HG02642 (cell line): ENCODE measurements at regions not wholly inside any gene's neighbourhood (a gene's known extent, or its start where the extent isn't known, plus 50 kb on each side); places are given as distances from the start of the nearest gene placed in this dataset.

Experiments used
- ATAC-seq: cut with Tn5 transposase; IDR thresholded peaks from one replicate; pipeline ENCODE4 v1.9.1; 2021; ENCODE audit warnings: mild to moderate bottlenecking; ENCODE audit not compliant: unreplicated experiment, poor library complexity

DNA sequence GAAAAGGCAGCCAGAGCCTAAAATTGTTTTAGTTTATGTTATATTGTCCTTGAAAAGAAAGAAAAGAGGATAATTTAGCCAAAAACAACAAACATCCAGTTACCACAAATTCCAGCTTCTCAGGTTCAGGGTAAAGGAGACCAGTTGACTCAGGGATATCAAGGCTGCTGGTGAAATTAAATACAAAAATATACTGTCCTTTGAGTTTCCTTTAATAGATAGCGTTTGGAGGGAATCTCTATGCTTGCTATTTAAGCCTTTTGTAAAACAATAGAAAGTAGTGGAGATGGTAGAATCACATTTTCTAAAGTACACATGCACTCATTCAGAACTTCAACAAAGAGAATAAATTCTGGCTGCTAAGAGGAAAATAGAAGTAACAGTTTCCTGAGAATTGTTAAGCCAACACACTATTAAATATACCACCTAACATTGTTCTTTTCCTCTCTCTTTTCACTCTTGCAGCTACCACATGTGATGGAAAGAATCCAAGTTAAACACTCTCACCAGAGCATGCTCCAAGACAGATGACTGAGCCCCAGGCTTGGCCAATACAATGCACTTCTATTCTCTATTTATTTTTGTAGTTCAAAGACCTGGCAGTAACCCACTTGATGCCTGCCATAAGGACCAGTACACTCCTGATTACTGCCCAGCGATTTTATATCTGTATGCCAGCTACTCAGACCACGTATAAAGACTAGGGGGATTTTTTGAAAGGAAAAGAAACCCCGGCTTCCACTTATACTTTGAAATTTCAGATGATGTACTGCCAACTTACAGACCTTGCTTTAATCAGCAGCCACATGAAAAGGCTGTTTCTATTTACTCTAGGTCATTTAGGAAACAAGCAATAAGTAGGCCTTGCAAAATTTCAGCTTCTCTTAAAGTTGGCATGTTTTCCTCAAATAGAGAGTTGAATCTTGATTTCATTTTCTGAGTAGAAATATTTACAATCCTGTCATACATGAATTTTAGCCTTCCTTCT is 756.9 kb downstream of the FAT4 start:
- no peak for ATAC-seq

DNA sequence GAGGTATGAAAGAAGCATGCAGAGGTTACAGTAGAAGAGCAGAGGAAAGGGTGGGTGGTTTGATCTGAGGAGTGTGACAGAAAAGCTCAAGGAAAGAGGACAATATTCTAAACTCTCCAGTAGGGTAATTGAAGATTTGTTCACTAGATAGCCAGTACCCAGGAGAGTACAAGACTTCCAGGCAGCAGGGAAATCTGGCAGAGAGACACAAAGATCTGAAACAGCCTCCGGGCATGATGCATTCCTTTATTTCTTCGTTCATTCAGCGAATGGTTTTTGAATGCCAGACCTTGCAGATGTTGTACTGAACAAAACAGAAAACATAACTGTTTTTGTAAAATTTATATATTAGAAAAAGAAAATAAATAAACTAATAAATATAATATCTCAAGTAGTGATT is 766.6 kb downstream of the FAT4 start:
- ATAC-seq = no peak

DNA sequence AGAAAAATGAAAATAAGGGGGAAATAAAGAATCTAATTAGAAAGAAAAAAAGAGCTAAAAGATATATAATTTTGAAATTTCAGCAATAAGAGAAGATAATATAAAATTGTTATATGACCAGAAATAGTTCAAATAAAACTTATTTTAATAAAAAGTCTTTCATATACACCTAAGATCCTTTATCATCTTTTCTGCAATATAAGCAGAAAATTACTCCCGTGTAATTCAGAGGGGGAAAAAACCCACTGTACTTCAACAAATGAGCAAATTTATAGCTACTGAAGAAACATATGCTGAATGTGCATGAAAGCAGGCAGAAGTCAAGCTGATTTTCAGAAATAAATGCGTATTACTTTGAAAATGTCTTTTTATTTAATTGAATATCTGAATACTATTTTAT is 771.3 kb downstream of the FAT4 start:
- ATAC-seq = no peak

DNA sequence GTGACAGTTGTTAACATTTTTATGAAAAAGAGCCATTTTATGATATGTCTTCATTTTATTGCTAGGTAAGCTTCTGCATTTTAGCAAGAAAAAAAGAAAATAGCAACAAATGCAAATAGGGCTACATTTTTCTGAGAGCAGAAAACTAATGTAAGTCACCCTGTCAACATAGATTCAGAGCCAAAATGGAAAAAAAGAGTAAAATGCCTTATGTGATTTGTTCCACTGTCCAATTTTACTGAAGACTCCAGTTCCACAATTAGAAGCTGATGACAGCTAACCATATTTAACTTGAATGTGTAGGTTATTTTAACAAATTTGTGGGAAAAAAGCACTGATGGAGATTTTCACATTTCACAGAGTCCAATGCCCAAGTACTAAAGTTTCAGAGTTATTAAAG is 772.3 kb downstream of the FAT4 start:
- no peak for ATAC-seq

DNA sequence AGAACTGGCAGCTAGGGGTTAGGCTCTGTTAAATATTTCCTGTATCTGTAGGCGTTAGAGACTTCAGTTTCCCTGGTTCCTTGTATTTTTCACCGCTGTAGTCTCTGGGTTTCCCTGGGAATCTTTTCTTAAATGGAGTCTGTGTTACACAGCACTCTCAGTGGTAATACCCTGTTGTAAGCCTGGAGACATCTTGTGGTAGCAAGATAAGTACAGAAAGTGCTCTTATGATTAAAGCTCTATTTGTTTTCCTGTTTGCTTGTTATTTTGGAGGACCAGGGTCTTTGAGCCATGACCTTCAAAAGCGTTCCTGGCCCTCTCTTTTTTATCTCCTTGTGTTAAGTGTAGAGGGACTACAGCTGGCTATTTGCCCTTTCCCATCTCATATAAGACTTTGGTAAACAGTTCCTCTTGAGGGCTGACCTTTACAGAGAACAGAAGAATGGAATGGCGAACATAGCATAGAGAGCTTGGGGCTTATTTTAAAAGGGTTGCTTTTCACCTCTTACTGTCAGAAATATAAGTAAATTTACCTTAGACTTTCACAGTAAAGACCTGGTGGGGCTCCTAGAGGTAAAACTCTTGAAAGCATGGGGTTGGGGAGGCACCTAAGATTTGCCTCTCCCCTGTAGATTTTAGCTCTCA is 782.5 kb downstream of the FAT4 start:
- ATAC-seq = no peak

DNA sequence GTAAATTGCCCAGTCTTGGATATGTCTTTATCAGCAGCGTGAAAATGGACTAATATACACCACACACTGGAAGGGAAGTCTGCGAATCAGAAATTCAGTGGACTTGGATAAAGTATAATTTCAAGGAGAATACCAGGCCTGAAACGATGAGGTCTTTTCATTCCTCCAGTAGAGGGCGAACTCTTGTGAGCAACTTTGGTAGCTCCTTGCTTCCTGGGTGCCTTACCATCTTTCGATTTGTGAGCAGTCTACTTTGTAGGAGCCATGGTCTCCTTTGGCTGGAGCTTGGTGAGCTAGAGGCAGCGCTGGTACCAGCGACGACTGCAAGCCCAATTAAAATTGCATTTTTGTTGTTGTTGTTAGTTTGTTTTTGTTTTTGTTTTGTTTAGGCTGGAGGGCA is 791.9 kb downstream of the FAT4 start:
- ATAC-seq = no peak

DNA sequence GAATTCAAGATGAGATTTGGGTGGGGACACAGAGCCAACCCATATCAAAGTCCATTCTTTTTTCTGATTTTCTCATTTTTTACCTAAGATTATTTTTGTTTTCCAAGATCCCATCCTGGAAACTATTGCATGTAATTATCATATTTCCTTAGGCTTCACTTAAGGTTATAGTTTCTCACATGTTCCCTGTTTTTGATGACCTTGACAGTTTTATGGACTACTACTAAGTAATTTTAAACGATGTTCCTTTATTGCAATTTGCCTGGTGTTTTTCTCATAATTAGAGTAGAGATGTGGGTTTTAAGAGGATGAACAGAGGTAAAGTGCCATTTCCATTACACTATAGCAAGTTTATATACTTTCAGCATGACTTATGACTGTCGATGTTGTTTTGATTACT is 795.1 kb downstream of the FAT4 start:
- ATAC-seq = no peak

DNA sequence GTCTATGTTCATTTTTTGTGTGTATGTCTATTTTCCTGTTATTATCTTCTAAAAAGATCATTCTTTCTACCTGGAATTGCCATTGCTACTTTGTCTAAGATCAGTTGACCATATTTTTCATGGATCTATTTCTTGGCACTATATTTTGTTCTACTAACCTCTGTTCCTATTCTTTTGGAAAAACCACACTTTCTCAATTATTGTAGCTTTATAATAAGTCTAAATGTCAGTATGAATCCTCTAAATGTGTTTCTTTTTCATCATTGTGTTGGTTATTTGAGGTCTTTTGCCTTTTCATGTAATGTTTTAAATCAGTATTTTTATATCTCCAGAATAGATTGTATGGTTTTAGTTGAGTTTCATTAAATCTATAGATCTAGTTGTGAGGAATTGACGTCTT is 798.3 kb downstream of the FAT4 start:
- no peak for ATAC-seq

DNA sequence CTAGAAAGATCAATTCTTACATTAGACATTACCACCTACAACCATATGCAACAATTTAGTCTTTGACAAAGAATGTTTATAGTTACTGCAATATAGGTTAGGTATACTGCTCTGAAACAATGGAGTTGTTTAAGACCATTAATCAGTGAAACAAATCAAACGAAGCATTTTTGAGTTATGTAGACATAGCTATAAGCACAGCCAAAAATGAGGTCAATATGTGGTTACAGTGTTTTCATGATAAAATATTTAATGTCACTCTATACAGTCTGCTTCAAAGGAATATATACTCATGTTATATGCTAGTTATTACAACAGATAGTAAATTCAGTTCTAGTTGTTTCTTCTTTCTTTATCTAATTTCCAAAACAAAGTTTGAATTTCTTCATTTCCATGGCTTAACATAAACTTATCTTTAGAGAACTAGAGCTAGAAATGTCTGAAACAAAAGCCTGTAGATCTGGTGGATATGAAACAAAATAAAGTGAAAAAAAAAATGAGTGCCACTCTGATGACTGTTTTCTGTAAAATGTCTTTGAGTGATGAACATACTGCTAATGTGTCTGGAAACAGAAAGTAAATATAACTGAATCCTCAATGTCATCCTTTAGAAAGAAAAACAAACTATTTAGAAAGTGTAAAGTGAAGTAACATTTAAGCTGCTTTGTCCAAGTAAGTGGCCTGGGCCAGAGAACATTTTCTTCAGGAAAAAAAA is 809.0 kb downstream of the FAT4 start:
- ATAC-seq = no peak

DNA sequence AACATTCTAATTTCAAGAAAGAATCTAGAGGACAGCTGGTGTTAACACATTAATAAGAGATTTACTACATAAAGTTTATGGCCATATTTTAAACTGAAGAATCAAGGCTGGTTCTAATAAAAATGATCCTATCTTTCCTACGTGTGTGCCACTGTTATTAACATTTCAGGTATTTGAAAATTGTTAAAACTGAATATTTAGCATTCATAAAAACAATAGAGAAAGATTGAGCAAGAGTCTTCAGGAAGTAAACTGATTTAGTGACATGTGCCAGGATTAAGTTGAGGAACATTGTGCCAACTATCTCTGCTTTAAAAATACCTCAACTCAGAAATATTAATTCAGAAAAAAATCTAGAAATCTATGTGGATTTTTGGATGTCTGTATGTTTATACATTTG is 810.1 kb downstream of the FAT4 start:
- ATAC-seq = no peak

DNA sequence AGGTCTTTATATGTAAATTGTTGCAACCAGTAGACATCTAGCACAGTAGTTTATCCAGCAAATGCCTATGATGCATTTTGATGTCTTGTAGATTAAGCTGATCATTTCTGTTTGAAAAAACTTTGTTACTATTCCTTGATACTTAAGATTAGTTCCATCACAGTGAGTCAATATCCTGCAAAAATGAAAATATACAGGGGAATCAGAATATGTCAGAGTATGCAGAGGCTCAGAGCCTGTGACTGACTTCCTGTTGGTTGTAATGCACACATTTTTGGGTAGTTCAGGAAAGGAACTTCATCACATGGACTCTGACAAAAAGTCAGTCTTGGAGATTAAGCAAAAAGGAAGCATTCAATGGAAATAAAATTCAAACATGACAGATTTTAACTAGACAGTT is 815.5 kb downstream of the FAT4 start:
- no peak for ATAC-seq

DNA sequence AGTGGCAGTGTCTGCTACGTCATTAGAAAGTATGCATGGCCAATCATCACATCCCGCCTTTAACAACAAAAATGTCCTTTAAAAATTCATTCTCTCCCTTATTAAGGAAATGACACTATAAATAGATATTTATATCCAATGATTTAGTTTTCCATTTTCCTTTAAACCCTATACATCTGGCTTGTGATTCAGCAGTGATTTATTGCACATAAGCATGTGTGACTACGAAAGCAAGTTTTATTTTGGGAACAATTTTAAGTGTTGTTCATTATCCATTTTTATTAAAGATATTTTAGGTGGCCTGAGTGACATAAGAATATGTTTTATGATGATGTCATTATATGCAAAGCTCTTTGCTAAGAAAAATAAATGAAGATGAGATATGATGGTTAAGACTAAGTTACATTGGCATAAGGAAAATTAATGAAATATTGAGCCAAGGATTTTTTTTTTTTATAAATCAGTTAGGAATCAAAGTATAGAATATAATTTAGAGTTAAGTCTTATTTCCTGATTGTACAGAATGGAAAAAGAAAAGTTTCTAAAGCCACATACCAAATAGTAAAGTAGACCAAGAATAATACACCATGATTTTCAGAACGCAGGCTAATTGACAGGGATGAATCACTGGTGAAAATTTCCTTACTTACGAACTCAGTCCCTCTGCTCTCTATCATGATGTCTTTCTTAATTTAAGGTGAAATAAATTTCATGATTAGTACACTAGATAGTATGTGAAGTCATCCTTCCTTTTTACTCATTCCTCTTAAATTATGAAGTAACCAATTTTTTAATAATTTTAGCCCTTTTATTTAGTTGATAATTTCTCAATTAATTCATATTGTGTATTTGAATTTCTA is 822.4 kb downstream of the FAT4 start:
- ATAC-seq = no peak

DNA sequence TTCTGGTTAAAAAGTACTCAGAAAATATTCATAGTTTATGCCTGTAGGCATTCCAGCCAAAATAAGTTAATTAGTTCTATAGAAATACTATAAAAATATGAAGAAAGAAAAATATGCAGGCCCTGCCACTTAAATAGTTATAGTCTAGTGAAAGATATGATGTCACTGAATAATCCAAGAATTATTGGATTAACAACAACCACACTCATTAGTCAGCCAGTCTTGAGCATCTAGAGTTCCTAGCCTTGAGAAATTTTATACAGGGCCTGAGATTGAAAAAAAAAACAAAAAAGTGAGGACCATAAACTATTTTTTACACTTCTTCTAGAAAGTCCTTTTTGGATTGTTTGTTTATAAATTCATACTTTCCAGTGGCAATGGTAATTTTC is 823.0 kb downstream of the FAT4 start:
- ATAC-seq = no peak

DNA sequence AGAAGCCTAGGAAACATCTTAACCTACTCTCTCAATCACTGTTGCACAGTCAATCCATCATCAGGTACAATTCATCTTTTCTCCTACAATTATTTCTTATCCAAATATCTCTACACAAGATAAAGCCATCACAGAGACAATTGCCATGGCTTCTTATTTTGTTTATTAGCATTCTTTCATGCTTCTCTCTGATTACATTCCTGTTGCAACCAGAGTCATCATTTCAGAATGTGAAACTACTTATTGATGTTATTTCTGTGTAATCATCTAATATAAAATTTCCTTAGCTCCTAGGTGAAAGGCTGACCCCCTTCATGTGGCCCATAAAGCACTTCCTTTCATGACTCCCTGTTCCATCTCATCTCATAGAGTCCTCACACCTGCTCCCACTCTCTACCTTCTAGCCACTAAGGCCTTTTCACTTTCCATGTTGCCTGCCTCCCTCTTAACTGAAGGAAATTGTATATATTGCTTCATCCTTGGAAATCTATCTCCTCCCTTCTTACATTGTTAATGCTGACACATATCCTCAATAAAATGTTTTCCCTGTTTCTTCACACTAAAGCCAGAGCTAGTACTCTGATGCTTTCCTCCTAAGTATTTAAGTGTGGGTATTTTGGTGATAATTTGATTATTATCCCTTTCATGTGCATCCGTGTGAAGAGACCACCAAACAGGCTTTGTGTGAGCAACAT is 829.9 kb downstream of the FAT4 start:
- no peak for ATAC-seq

DNA sequence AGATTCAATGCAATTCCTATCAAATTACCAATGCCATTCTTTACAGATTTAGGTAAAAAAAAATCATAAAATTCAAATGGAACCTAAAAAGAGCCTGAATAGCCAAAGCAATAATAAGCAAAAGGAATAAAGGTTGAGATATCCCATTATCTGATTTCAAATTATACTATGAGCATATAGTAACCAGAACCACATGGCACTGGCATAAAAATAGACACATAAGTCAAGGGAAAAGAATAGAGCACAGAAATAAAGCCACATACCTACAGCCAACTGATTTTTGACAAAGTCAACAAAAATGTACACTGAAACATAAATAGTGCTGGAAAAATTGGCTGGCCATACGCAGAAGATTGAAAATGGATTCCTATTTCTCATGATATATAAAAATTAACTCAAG is 853.7 kb downstream of the FAT4 start:
- ATAC-seq = no peak

DNA sequence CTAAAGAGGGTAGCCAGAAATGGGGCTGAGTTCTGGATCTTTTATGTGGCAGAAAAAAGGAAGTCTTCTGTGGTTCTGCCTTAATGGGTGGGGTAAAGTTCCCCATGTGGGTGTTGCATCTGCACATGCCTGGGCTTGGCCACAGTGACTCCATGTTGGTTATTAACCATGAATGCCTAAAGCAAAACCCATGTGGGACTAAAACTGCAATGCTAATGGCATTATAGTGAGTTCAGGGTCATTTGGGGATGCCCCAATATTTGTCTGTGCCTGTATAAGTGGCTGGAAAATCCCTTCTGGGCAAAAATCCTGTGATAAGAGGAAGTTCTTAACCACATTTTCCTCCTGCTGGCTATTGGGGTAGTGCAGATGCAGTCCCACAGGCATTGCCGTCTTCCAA is 857.4 kb downstream of the FAT4 start:
- peak; percentile 81 for ATAC-seq

DNA sequence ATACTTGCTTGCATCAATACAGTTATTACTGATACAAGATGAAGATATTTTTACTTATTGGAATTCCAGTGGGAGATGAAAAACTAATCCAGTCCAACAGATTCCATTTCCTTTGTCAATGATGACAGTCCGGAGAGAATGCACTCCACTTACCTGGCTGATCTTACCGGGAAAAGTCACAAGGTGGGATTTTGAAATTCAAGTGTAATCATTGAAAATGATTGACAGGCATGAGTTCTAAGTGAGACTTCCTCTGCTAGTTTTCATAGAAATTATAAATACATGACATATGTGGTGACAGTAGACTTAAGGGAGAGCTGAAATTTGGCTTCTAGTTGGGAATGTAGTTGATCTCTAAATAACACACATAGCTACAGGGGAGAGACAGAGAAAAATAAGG is 859.9 kb downstream of the FAT4 start:
- ATAC-seq = no peak

DNA sequence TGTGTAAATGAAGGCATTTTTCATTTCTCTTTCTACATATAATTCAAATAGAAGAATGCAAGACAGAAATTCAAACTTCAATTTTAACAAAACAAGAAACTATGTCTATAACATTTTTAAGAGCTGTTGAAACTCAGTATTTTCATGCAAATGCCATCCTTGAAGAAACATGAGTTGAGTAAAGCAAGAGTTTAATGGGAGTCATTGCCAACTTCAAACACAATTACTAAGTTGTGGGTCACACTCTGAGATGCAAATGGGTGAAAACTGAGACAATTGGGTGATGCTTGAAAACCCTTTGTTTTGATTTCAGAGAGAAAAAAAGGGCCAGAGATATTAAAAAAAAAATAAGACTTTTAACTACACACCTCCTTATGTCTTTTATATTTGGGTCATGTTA is 865.9 kb downstream of the FAT4 start:
- no peak for ATAC-seq

DNA sequence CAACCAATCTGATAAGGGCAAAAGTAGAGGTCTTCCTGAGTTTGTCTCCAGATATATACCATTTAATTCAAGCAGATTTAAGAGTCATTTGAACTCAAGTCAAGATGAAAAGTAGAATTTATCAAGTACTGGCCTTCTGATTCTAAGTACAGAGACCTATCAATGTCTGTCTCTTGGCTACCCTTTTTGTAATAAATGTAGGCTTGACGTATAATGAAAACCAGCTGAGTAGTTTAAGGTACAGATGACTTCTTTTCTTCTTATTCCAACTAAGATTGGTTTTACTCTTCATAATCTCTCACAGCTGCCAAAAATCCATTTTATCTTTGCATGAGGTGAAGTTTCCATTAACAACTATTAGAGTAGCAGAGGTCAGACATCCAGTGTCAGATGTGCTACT is 867.6 kb downstream of the FAT4 start:
- no peak for ATAC-seq

DNA sequence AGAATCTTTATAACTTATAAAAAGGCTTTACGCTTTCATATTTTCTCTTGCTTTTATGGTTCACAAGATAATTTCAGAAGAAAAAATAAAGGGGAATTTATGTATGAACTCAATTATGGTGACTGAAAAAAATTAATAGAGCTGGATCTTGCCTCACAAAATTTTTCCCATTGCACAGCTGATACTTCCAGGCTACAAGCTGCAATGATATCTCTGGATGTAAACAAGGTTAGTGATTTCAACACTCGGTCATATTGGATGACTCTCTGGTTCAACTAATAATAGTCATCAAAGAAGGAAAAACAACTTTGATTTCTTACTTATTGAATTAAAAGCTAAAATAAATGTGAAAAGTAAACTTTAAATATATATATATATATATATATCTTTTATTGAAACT is 868.0 kb downstream of the FAT4 start:
- no peak for ATAC-seq
